ENCODE measurements at regions not wholly inside any gene's neighbourhood (a gene's known extent, or its start where the extent isn't known, plus 50 kb on each side); places are given as distances from the start of the nearest gene placed in this dataset.

GRCh38 chr3:157930000-157930780 is 176.0 kb downstream of the SHOX2 start:
- no peaks in the 10 kb centered on the region for H3K36me3 ChIP-seq (ENCODE audit: control insufficient read depth in 2 of 4, insufficient read depth in 4 of 4, low read length in 3 of 4)
- H3K18ac ChIP-seq (ENCODE audit: extremely low read depth, low read length) = no peak overlapping the region
- H3K27me3 ChIP-seq (replicated peaks in 1 of 4; ENCODE audit: control insufficient read depth in 3 of 4, extremely low read depth in 1 of 4, insufficient read depth in 3 of 4, low read length in 3 of 4) = no peaks in the 10 kb centered on the region
- no peak overlapping the region for H4K5ac ChIP-seq (ENCODE audit: insufficient read length, low read depth, low read length)
- no peak overlapping the region for H3K9ac ChIP-seq (replicated peaks in 1 of 4; ENCODE audit: extremely low read depth in 1 of 4, low read depth in 3 of 4, low read length in 3 of 4)
- no peak overlapping the region for H3K14ac ChIP-seq (ENCODE audit: insufficient read length)
- no peak overlapping the region for H2BK12ac ChIP-seq (ENCODE audit: low read depth, low read length)
- H3K4me3 ChIP-seq (ENCODE audit: extremely low read depth in 1 of 4, insufficient read depth in 2 of 4, low read depth in 3 of 4, low read length in 4 of 4) = no peak overlapping the region
- H4K91ac ChIP-seq (replicated peaks; ENCODE audit: insufficient read length, low read length) = no peak overlapping the region
- H3K27ac ChIP-seq (ENCODE audit: low read depth, low read length) = no peak overlapping the region
- 95% methylated on average over 4 of the region's 4 CpGs; no CpG with 5 or more reads in 1 of the 2 experiments for WGBS, 2 experiments (ENCODE audit: extremely low coverage in 1 of 2, insufficient coverage in 1 of 2, insufficient read length in 1 of 2, insufficient replicate concordance in 2 of 2, low coverage in 1 of 2, low lambda C conversion rate in 2 of 2, missing lambda C conversion rate in 1 of 2)
- H4K8ac ChIP-seq (ENCODE audit: extremely low read depth, insufficient read depth, low read length) = no peak overlapping the region; the same call in 1 of the 2 replicates
- H4K20me1 ChIP-seq (replicated peaks in 1 of 2; ENCODE audit: control insufficient read depth in 1 of 2, insufficient read depth in 2 of 2, low read length in 2 of 2) = no peaks in the 10 kb centered on the region
- no peaks in the 10 kb centered on the region for H3K79me1 ChIP-seq (ENCODE audit: low read depth, low read length)
- no peaks in the 10 kb centered on the region for H3K79me2 ChIP-seq (ENCODE audit: control insufficient read depth in 1 of 2, insufficient read depth in 2 of 2, low read length in 2 of 2)
- no peak overlapping the region for H2BK15ac ChIP-seq (ENCODE audit: low read length)
- H2AFZ ChIP-seq (ENCODE audit: low read length) = no peak overlapping the region
- no peaks in the 10 kb centered on the region for H3K9me3 ChIP-seq (ENCODE audit: insufficient read depth in 2 of 2, low read depth in 1 of 2, low read length in 1 of 2)
- ChIA-PET POLR2A (ENCODE audit: partially characterized antibody) (no interaction called here), CTCF (ENCODE audit: partially characterized antibody) (interaction anchor here (0.8 to 1.6 kb wide), 4 partner anchors 9 to 504 kb away, joined by 3 to 4 read pairs (median 4); no protein-coding TSS in a partner anchor)
- DNase-seq (ENCODE audit: low read depth in 1 of 2, low spot score in 2 of 2) (no peak), FAIRE-seq (no peak)
- no peak overlapping the region for H2BK5ac ChIP-seq (ENCODE audit: low read depth, low read length)
- no peak overlapping the region for H3K56ac ChIP-seq (replicated peaks; ENCODE audit: insufficient read length, low read depth, low read length)
- no peaks in the 10 kb centered on the region for H3K4me1 ChIP-seq (replicated peaks in 1 of 4; ENCODE audit: control insufficient read depth in 3 of 4, insufficient read depth in 4 of 4, low read length in 3 of 4)
- H3K4ac ChIP-seq (replicated peaks; ENCODE audit: insufficient read length, low read depth, low read length) = no peak overlapping the region
- H2BK120ac ChIP-seq (replicated peaks; ENCODE audit: low read depth, low read length) = no peak overlapping the region
- no peak overlapping the region for H3K4me2 ChIP-seq (ENCODE audit: insufficient read depth in 1 of 2, low read depth in 2 of 2, low read length in 2 of 2)
- H2BK20ac ChIP-seq (ENCODE audit: low read length) = no peak overlapping the region
- no peaks in the 10 kb centered on the region for H3K23me2 ChIP-seq (ENCODE audit: low read depth, low read length)
- no peak overlapping the region for H2AK5ac ChIP-seq (ENCODE audit: low read depth, low read length)
- no peak overlapping the region for H3K23ac ChIP-seq (ENCODE audit: insufficient read length)
- TF ChIP-seq BCL11A (IDR thresholded peaks at IDR 0.05; ENCODE audit: low read depth in 2 of 2, low read length in 2 of 2) = no peak
- no peak for TF ChIP-seq SUZ12 (IDR thresholded peaks at IDR 0.05; ENCODE audit: low read length)
- no peak for TF ChIP-seq GABPA (IDR thresholded peaks at IDR 0.05; ENCODE audit: borderline replicate concordance, insufficient read depth, low read length)
- no peak for TF ChIP-seq EGR1 (IDR thresholded peaks at IDR 0.05; ENCODE audit: borderline replicate concordance, low read depth, low read length)
- no peak for TF ChIP-seq KDM5A (IDR thresholded peaks at IDR 0.05; ENCODE audit: low read length)
- no peak for TF ChIP-seq ASH2L (IDR thresholded peaks at IDR 0.05; ENCODE audit: low read length)
